ENCODE measurements at regions not wholly inside any gene's neighbourhood (a gene's known extent, or its start where the extent isn't known, plus 50 kb on each side); places are given as distances from the start of the nearest gene placed in this dataset.

DNA sequence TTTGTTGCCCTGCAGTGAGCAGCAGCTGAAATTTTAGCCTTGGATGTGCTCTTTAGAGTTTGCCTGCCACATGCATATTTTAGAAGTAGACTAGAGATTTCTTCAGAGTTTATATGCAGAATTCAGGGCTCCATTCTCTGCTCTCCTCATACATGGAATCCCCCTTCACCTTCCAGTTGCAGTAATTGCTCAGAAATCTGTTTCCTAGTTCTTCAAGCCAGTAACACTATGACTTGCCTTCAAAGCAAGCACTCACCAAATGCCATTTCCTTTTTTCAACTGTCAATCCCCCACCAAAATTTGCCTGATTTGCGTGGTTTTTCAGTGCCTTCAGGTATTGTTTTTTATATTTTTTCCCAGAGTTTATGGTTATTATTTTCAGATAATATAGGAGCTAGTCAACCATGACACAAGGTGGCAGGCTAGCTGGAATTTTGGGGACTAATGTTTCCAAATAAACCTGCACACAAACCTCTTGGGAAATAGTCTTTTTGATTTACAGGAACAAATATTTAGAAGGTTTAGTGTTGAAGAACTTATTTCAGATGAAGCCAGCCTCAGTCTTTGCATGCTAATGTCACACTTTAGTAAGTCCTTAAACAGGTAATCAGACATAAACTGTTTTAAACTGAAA is 79.2 kb downstream of the ASCL1 start:
- H3K27ac ChIP-seq (ENCODE audit: low read depth in 2 of 2, low read length in 2 of 2): no peak overlapping the region
- H3K4me1 ChIP-seq (ENCODE audit: control insufficient read depth in 2 of 2, insufficient read depth in 2 of 2, low read length in 2 of 2): peaks cover 0 to 3% of the 10 kb centered on the region in 2 donors
- H3K9ac ChIP-seq (ENCODE audit: low read depth in 1 of 2, low read length in 2 of 2): no peak overlapping the region
- no peaks in the 10 kb centered on the region for H3K27me3 ChIP-seq (ENCODE audit: control insufficient read depth in 2 of 2, insufficient read depth in 2 of 2, low read length in 2 of 2)
- H3K9me3 ChIP-seq (ENCODE audit: control insufficient read depth in 2 of 2, low read length in 2 of 2): peaks cover 0 to 2% of the 10 kb centered on the region in 2 donors
- no peak overlapping the region for H3K4me3 ChIP-seq (ENCODE audit: low read length in 2 of 2)
- H3K36me3 ChIP-seq (ENCODE audit: control insufficient read depth in 2 of 2, insufficient read depth in 2 of 2, low read length in 2 of 2): no peaks in the 10 kb centered on the region

DNA sequence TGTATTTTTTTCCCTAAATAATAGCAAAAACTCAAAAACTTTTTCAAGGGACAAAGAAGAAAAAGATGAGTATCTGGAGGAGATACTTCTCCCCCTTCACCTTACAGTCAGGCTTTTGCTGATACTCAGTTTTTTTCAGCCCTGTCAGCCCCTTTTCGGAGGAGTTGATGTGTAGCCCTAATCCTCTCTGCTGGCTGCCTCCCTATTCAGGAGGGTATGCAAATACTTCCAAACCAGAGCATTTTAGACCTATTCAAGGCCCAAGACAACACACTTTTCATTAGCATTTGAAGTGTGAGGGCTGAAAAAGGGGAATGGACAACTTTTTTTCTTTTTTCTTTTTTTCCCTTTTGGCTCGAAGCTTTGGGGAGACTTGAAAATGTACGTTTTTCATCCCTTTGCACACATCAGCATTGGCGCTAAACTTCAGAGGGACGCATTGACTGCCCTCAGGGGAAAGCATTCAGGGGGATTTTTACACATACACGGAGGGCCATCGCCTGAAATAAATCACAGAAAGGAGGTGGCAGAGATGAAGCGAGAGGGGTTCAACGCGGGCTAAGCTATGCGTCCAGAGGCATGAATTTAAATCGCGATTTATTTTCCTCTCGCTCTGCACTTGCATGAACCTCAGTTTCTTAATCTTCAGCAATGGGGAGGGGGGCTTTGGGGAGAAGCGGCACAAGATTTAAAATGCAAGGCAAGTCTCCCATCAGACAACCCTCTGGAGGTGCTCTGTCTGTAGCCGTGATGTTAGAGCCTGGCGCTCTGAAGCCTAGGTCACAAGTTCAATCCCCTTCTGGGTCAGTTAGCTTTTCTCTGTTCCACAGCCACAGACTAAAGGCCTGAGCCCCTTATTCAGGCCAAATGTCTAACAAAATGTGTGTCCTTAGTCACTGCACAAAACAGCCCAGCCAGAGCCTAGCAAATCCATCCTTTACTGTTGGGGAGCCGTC is 86.3 kb downstream of the ASCL1 start:
- Histone ChIP-seq H3K36me3 (ENCODE audit: control insufficient read depth in 2 of 2, insufficient read depth in 2 of 2, low read length in 2 of 2) (no peaks in the 10 kb centered on the region), H3K4me1 (ENCODE audit: control insufficient read depth in 2 of 2, insufficient read depth in 2 of 2, low read length in 2 of 2) (no peaks in the 10 kb centered on the region), H3K9me3 (ENCODE audit: control insufficient read depth in 2 of 2, low read length in 2 of 2) (no peaks in the 10 kb centered on the region), H3K27ac (ENCODE audit: low read depth in 2 of 2, low read length in 2 of 2) (no peak overlapping the region), H3K4me3 (ENCODE audit: low read length in 2 of 2) (no peak overlapping the region), H3K9ac (ENCODE audit: low read depth in 1 of 2, low read length in 2 of 2) (no peak overlapping the region), H3K27me3 (ENCODE audit: control insufficient read depth in 2 of 2, insufficient read depth in 2 of 2, low read length in 2 of 2) (no peaks in the 10 kb centered on the region)

DNA sequence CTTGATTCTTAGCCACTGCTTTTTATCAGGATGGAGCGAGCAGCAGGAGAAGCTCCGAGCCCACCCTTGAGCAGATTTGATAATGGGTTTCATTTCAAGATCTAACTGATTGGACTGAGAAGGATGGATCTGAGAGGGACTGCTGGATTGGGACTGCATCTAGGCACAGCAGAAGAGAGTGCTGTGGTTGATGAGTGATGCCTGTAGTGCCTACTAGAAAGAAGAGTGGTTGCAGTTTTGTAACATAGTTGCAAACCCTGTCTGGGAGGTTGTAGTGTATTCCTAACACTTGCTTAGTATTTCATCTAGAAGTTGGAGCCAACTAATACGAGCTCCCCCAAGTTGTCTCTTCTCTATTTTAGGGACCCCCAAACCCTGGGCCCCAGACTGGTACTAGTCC is 88.7 kb downstream of the ASCL1 start:
- Histone ChIP-seq H3K27ac (ENCODE audit: low read depth in 2 of 2, low read length in 2 of 2) (no peak overlapping the region), H3K36me3 (ENCODE audit: control insufficient read depth in 2 of 2, insufficient read depth in 2 of 2, low read length in 2 of 2) (no peaks in the 10 kb centered on the region), H3K9me3 (ENCODE audit: control insufficient read depth in 2 of 2, low read length in 2 of 2) (no peaks in the 10 kb centered on the region), H3K4me3 (ENCODE audit: low read length in 2 of 2) (no peak overlapping the region), H3K9ac (ENCODE audit: low read depth in 1 of 2, low read length in 2 of 2) (no peak overlapping the region), H3K4me1 (ENCODE audit: control insufficient read depth in 2 of 2, insufficient read depth in 2 of 2, low read length in 2 of 2) (no peaks in the 10 kb centered on the region), H3K27me3 (ENCODE audit: control insufficient read depth in 2 of 2, insufficient read depth in 2 of 2, low read length in 2 of 2) (no peaks in the 10 kb centered on the region)

DNA sequence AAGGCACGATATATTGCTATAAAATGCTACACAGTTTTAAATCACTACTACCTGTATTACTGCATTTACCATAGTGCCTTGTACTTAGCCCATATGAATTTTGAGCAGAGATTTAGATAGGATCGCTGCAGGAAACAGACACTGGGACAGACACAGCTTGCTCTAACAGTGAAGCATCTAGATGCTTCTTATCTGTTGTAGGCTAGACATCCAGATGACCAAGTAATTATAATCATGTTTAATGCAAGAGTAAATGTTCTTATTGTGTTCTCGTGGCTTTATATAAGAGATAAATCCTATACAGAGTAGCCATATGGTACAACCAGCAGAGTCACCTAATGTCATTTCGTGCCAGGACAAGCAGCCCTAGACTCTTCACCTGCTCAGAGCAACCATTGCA is 92.8 kb downstream of the ASCL1 start:
- no peaks in the 10 kb centered on the region for H3K4me1 ChIP-seq (ENCODE audit: control insufficient read depth in 2 of 2, insufficient read depth in 2 of 2, low read length in 2 of 2)
- H3K9me3 ChIP-seq (ENCODE audit: control insufficient read depth in 2 of 2, low read length in 2 of 2): no peaks in the 10 kb centered on the region
- no peaks in the 10 kb centered on the region for H3K27me3 ChIP-seq (ENCODE audit: control insufficient read depth in 2 of 2, insufficient read depth in 2 of 2, low read length in 2 of 2)
- no peak overlapping the region for H3K4me3 ChIP-seq (ENCODE audit: low read length in 2 of 2)
- no peak overlapping the region for H3K27ac ChIP-seq (ENCODE audit: low read depth in 2 of 2, low read length in 2 of 2)
- H3K36me3 ChIP-seq (ENCODE audit: control insufficient read depth in 2 of 2, insufficient read depth in 2 of 2, low read length in 2 of 2): no peaks in the 10 kb centered on the region
- no peak overlapping the region for H3K9ac ChIP-seq (ENCODE audit: low read depth in 1 of 2, low read length in 2 of 2)

DNA sequence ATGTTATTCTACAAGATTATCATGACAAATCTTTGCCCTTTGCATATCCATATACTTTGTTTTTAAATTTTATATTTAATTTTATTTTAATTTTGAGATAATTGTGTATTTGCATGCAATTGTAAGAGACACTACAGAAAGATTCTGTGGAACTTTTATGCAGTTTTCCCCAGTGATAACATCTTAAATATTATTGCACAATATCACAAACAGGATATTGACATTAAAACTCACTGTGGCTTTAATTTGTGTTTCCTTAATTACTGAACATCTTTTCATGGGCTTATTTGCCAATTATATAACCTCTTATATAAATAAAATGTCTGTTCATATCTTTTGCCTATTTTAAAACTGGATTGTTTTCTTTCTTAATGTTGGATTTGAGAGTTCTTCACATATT is 95.6 kb downstream of the ASCL1 start:
- H3K9me3 ChIP-seq (ENCODE audit: control insufficient read depth in 2 of 2, low read length in 2 of 2): no peaks in the 10 kb centered on the region

DNA sequence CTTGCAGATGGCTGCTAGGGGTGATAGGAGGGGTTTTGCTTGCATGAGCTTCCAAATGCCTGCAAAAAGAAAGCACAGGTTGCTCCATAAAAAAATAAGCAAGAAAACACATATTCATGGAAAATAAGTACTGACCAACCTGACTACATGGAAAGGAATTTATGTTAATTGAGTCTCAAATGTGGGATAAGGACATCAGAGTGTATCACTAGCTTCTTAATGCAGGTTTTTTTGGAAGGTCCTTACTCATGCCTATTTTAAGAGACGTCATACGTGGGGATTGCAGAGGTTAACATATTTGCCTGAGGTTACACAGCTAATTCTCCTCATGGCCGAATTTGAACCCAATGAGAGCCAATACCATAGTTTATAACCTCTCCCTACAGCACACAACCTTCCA is 116.2 kb downstream of the ASCL1 start:
- H3K9me3 ChIP-seq (ENCODE audit: control insufficient read depth in 2 of 2, low read length in 2 of 2): no peaks in the 10 kb centered on the region
- no peak overlapping the region for H3K27ac ChIP-seq (ENCODE audit: low read depth in 2 of 2, low read length in 2 of 2)

More for the DNA sequence above, 95.6 kb downstream of the ASCL1 start:
- Histone ChIP-seq H3K4me3 (ENCODE audit: low read length in 2 of 2) (no peak overlapping the region), H3K36me3 (ENCODE audit: control insufficient read depth in 2 of 2, insufficient read depth in 2 of 2, low read length in 2 of 2) (no peaks in the 10 kb centered on the region), H3K4me1 (ENCODE audit: control insufficient read depth in 2 of 2, insufficient read depth in 2 of 2, low read length in 2 of 2) (no peaks in the 10 kb centered on the region), H3K27ac (ENCODE audit: low read depth in 2 of 2, low read length in 2 of 2) (no peak overlapping the region), H3K9ac (ENCODE audit: low read depth in 1 of 2, low read length in 2 of 2) (no peak overlapping the region), H3K27me3 (ENCODE audit: control insufficient read depth in 2 of 2, insufficient read depth in 2 of 2, low read length in 2 of 2) (no peaks in the 10 kb centered on the region)

DNA sequence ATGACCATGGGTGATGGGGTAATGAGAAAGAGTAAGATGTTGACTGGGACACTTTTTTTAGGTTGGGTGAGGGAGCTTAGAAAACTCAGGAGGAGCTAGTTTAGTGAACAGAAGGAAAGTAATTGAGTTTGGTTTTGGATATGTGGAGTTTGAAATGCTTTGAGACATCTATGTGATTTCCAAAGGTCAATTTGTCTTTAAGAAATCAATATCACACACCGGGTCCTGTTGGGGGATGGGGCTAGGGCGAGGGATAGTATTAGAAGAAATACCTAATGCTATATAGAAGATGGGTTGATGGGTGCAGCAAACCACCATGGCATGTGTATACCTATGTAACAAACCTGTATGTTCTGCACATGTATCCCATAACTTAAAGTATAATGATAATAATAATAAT is 118.4 kb downstream of the ASCL1 start:
- H3K27me3 ChIP-seq (ENCODE audit: control insufficient read depth in 2 of 2, insufficient read depth in 2 of 2, low read length in 2 of 2): no peaks in the 10 kb centered on the region
- no peak overlapping the region for H3K27ac ChIP-seq (ENCODE audit: low read depth in 2 of 2, low read length in 2 of 2)
- H3K4me3 ChIP-seq (ENCODE audit: low read length in 2 of 2): no peak overlapping the region
- H3K9ac ChIP-seq (ENCODE audit: low read depth in 1 of 2, low read length in 2 of 2): no peak overlapping the region
- H3K9me3 ChIP-seq (ENCODE audit: control insufficient read depth in 2 of 2, low read length in 2 of 2): no peaks in the 10 kb centered on the region
- H3K36me3 ChIP-seq (ENCODE audit: control insufficient read depth in 2 of 2, insufficient read depth in 2 of 2, low read length in 2 of 2): no peaks in the 10 kb centered on the region
- no peaks in the 10 kb centered on the region for H3K4me1 ChIP-seq (ENCODE audit: control insufficient read depth in 2 of 2, insufficient read depth in 2 of 2, low read length in 2 of 2)

More for the DNA sequence above, 116.2 kb downstream of the ASCL1 start:
- H3K4me3 ChIP-seq (ENCODE audit: low read length in 2 of 2): no peak overlapping the region
- no peaks in the 10 kb centered on the region for H3K27me3 ChIP-seq (ENCODE audit: control insufficient read depth in 2 of 2, insufficient read depth in 2 of 2, low read length in 2 of 2)
- no peaks in the 10 kb centered on the region for H3K36me3 ChIP-seq (ENCODE audit: control insufficient read depth in 2 of 2, insufficient read depth in 2 of 2, low read length in 2 of 2)
- H3K9ac ChIP-seq (ENCODE audit: low read depth in 1 of 2, low read length in 2 of 2): no peak overlapping the region
- H3K4me1 ChIP-seq (ENCODE audit: control insufficient read depth in 2 of 2, insufficient read depth in 2 of 2, low read length in 2 of 2): no peaks in the 10 kb centered on the region

DNA sequence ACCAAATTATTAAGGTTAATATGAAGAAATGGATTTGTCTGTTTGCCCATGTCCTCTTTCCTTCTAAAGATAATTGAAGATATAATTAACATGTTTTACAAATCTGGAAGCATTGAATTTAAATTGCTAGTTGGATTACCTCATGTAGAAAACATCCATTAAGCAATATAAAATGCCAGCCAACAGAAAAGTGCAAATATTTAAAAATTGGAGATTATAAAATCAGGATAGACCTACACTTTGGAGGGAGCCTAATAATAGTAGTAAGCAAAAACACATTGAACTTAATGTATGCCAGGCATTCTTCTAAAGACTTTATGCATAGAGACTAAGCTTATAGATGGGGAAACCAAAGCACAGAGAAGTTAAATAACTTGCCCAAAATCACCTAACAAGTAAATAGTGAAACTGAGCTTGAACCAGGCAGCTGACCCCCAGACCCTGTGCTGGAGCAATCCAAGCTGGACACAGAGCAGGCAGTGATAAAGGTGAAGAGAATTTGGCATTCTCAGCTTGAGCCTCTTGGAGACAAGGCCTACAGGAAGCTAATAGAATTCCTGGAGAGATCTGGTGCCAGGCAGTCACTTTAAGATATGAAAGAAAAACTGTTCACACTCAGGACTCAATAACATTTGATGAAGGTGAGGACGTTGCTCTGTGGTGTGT is 119.8 kb downstream of the ASCL1 start:
- H3K27me3 ChIP-seq (ENCODE audit: control insufficient read depth in 2 of 2, insufficient read depth in 2 of 2, low read length in 2 of 2): no peaks in the 10 kb centered on the region
- H3K9ac ChIP-seq (ENCODE audit: low read depth in 1 of 2, low read length in 2 of 2): no peak overlapping the region
- H3K4me1 ChIP-seq (ENCODE audit: control insufficient read depth in 2 of 2, insufficient read depth in 2 of 2, low read length in 2 of 2): no peaks in the 10 kb centered on the region
- no peak overlapping the region for H3K4me3 ChIP-seq (ENCODE audit: low read length in 2 of 2)
- no peaks in the 10 kb centered on the region for H3K36me3 ChIP-seq (ENCODE audit: control insufficient read depth in 2 of 2, insufficient read depth in 2 of 2, low read length in 2 of 2)
- no peak overlapping the region for H3K27ac ChIP-seq (ENCODE audit: low read depth in 2 of 2, low read length in 2 of 2)
- no peaks in the 10 kb centered on the region for H3K9me3 ChIP-seq (ENCODE audit: control insufficient read depth in 2 of 2, low read length in 2 of 2)

DNA sequence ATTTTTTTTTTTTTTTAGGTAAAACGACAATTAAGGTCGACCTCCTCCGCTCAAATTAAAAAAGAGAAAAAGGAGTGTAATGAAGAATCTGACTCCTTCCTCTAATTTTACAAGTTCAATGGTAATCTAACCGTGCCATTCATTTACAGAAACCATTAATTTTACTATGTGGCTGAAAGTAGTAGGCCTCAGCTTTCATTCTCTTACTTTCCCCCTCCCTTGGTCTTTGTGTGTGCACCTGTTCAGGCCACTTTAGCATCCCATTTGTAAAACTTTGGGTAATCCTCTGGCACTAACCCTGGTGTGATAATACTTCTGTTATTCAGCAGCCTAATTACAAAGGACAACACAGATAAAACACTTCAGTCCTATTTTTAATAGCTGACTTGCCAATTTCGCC is 128.1 kb downstream of the ASCL1 start:
- no peak overlapping the region for H3K4me3 ChIP-seq (ENCODE audit: low read length in 2 of 2)
- H3K27me3 ChIP-seq (ENCODE audit: control insufficient read depth in 2 of 2, insufficient read depth in 2 of 2, low read length in 2 of 2): no peaks in the 10 kb centered on the region
- no peak overlapping the region for H3K9ac ChIP-seq (ENCODE audit: low read depth in 1 of 2, low read length in 2 of 2)
- H3K4me1 ChIP-seq (ENCODE audit: control insufficient read depth in 2 of 2, insufficient read depth in 2 of 2, low read length in 2 of 2): no peaks in the 10 kb centered on the region
- H3K9me3 ChIP-seq (ENCODE audit: control insufficient read depth in 2 of 2, low read length in 2 of 2): no peaks in the 10 kb centered on the region
- H3K27ac ChIP-seq (ENCODE audit: low read depth in 2 of 2, low read length in 2 of 2): no peak overlapping the region
- H3K36me3 ChIP-seq (ENCODE audit: control insufficient read depth in 2 of 2, insufficient read depth in 2 of 2, low read length in 2 of 2): no peaks in the 10 kb centered on the region

DNA sequence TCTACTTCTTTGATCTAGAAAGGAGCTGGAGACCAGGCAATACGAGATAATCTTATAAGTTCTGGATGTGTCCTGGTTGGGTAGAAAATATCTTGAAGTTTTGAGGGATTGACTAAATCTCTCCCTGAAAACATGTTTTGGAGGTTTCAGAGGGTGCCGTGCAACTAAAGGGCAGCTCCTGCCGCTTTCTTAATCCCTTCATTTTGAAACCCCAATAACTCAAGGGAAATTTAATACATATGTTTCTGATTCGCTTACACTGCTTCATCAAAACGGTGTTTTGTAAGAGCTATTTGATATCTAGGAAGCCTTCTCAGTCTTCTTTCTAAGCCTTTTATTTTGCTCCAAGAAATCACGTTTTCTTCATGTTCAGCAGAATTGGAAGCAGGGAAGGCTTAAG is 129.0 kb downstream of the ASCL1 start:
- H3K4me1 ChIP-seq (ENCODE audit: control insufficient read depth in 2 of 2, insufficient read depth in 2 of 2, low read length in 2 of 2): no peaks in the 10 kb centered on the region
- no peak overlapping the region for H3K27ac ChIP-seq (ENCODE audit: low read depth in 2 of 2, low read length in 2 of 2)
- H3K9me3 ChIP-seq (ENCODE audit: control insufficient read depth in 2 of 2, low read length in 2 of 2): no peaks in the 10 kb centered on the region
- no peaks in the 10 kb centered on the region for H3K36me3 ChIP-seq (ENCODE audit: control insufficient read depth in 2 of 2, insufficient read depth in 2 of 2, low read length in 2 of 2)
- no peak overlapping the region for H3K4me3 ChIP-seq (ENCODE audit: low read length in 2 of 2)
- no peaks in the 10 kb centered on the region for H3K27me3 ChIP-seq (ENCODE audit: control insufficient read depth in 2 of 2, insufficient read depth in 2 of 2, low read length in 2 of 2)
- H3K9ac ChIP-seq (ENCODE audit: low read depth in 1 of 2, low read length in 2 of 2): no peak overlapping the region

All from mucosa of rectum (tissue), 2 donors.